ENCODE measurements at regions not wholly inside any gene's neighbourhood (a gene's known extent, or its start where the extent isn't known, plus 50 kb on each side); places are given as distances from the start of the nearest gene placed in this dataset.

DNA sequence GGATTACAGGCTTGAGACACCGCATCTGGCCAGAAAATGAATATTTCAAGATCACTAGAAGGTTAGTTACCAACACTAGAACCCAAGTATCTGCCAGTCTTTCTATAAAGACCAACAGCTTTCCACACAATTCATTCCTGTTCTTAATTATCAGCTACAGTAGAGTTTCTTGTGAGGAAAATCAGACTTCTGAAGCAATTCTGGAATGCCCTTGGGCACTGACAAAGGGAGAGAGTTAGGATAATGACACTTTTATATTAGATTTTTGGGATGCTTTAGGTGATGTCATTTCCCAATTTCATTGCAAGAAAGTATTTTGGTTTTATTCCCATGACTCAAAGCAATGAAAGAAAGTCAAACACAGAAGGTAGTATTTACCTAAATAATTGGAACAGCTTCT, 497.0 kb upstream of the TUSC1 start:
- no peaks in the 10 kb centered on the region for H3K27me3 ChIP-seq (ENCODE audit: insufficient read depth, poor library complexity, severe bottlenecking)
- TF ChIP-seq POLR2AphosphoS5 (IDR thresholded peaks at IDR 0.05; ENCODE audit: low read depth) (no peak), SPI1 (IDR thresholded peaks at IDR 0.05; ENCODE audit: borderline replicate concordance, low read depth) (no peak), GABPA (IDR thresholded peaks at IDR 0.05; ENCODE audit: low read depth) (no peak)
- H3K27ac ChIP-seq (replicated peaks) = no peak overlapping the region
- DNase-seq (ENCODE audit: low read depth in 1 of 2, low spot score in 1 of 2) = no peak
- no peak overlapping the region for H3K4me3 ChIP-seq (replicated peaks; ENCODE audit: insufficient read depth, low read length)

DNA sequence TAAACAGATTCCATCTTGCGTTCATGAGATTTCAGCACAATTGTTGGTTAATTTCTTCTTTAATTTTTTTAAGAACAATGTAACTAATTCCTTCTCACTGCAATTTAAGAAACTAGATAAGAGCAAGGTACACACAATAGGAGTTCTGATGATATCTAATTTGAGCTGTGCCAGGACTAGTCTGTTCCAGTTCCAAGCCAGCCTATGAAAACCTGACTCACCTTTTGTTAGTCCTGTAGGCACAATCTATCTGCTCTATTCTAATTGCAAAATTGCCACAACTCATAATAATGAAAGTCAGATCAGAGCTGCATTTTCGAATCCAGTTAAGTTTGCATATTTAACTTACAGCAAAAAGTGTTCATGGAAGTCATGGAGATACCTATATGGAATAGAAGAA, 494.1 kb upstream of the TUSC1 start:
- Histone ChIP-seq H3K27me3 (ENCODE audit: insufficient read depth, poor library complexity, severe bottlenecking) (no peaks in the 10 kb centered on the region), H3K27ac (replicated peaks) (no peak overlapping the region), H3K4me3 (replicated peaks; ENCODE audit: insufficient read depth, low read length) (no peak overlapping the region)
- TF ChIP-seq, protein P1, sequence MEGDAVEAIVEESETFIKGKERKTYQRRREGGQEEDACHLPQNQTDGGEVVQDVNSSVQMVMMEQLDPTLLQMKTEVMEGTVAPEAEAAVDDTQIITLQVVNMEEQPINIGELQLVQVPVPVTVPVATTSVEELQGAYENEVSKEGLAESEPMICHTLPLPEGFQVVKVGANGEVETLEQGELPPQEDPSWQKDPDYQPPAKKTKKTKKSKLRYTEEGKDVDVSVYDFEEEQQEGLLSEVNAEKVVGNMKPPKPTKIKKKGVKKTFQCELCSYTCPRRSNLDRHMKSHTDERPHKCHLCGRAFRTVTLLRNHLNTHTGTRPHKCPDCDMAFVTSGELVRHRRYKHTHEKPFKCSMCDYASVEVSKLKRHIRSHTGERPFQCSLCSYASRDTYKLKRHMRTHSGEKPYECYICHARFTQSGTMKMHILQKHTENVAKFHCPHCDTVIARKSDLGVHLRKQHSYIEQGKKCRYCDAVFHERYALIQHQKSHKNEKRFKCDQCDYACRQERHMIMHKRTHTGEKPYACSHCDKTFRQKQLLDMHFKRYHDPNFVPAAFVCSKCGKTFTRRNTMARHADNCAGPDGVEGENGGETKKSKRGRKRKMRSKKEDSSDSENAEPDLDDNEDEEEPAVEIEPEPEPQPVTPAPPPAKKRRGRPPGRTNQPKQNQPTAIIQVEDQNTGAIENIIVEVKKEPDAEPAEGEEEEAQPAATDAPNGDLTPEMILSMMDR (IDR thresholded peaks at IDR 0.05; ENCODE audit: insufficient read depth, low read length) = no peak
- TF ChIP-seq POLR2AphosphoS5 (IDR thresholded peaks at IDR 0.05; ENCODE audit: low read depth) (no peak), SPI1 (IDR thresholded peaks at IDR 0.05; ENCODE audit: borderline replicate concordance, low read depth) (no peak), GABPA (IDR thresholded peaks at IDR 0.05; ENCODE audit: low read depth) (no peak)
- TF ChIP-seq, protein P2, sequence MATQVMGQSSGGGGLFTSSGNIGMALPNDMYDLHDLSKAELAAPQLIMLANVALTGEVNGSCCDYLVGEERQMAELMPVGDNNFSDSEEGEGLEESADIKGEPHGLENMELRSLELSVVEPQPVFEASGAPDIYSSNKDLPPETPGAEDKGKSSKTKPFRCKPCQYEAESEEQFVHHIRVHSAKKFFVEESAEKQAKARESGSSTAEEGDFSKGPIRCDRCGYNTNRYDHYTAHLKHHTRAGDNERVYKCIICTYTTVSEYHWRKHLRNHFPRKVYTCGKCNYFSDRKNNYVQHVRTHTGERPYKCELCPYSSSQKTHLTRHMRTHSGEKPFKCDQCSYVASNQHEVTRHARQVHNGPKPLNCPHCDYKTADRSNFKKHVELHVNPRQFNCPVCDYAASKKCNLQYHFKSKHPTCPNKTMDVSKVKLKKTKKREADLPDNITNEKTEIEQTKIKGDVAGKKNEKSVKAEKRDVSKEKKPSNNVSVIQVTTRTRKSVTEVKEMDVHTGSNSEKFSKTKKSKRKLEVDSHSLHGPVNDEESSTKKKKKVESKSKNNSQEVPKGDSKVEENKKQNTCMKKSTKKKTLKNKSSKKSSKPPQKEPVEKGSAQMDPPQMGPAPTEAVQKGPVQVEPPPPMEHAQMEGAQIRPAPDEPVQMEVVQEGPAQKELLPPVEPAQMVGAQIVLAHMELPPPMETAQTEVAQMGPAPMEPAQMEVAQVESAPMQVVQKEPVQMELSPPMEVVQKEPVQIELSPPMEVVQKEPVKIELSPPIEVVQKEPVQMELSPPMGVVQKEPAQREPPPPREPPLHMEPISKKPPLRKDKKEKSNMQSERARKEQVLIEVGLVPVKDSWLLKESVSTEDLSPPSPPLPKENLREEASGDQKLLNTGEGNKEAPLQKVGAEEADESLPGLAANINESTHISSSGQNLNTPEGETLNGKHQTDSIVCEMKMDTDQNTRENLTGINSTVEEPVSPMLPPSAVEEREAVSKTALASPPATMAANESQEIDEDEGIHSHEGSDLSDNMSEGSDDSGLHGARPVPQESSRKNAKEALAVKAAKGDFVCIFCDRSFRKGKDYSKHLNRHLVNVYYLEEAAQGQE (IDR thresholded peaks at IDR 0.05; ENCODE audit: insufficient replicate concordance, low read depth) = no peak
- DNase-seq (ENCODE audit: low read depth in 1 of 2, low spot score in 1 of 2) = no peak

DNA sequence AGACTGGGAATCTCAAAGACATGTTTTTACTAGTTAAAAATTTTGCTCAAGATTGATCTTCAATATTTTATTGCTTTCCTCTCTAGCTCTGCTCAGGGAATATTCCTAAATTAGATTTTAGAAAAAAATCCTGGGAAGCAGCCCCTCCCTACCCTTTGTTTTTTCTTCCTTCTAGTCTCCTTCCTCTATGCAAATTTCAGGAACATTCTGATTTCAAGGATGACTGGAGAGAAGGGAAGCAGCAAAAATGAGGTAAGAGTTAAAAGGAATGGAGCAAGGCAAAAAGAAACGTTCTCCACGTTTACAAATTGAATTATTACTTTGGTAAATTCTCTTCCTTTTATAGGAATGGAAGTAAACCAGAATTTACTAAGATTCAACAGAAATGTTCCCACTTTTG, 493.4 kb upstream of the TUSC1 start:
- H3K4me3 ChIP-seq (replicated peaks; ENCODE audit: insufficient read depth, low read length) = no peak overlapping the region
- no peaks in the 10 kb centered on the region for H3K27me3 ChIP-seq (ENCODE audit: insufficient read depth, poor library complexity, severe bottlenecking)
- TF ChIP-seq GABPA (IDR thresholded peaks at IDR 0.05; ENCODE audit: low read depth) (no peak), SPI1 (IDR thresholded peaks at IDR 0.05; ENCODE audit: borderline replicate concordance, low read depth) (no peak), POLR2AphosphoS5 (IDR thresholded peaks at IDR 0.05; ENCODE audit: low read depth) (no peak)
- TF ChIP-seq, protein P1 (IDR thresholded peaks at IDR 0.05; ENCODE audit: insufficient read depth, low read length) = no peak
- TF ChIP-seq, protein P2 (IDR thresholded peaks at IDR 0.05; ENCODE audit: insufficient replicate concordance, low read depth) = no peak
- DNase-seq (ENCODE audit: low read depth in 1 of 2, low spot score in 1 of 2) = no peak
- no peak overlapping the region for H3K27ac ChIP-seq (replicated peaks)

DNA sequence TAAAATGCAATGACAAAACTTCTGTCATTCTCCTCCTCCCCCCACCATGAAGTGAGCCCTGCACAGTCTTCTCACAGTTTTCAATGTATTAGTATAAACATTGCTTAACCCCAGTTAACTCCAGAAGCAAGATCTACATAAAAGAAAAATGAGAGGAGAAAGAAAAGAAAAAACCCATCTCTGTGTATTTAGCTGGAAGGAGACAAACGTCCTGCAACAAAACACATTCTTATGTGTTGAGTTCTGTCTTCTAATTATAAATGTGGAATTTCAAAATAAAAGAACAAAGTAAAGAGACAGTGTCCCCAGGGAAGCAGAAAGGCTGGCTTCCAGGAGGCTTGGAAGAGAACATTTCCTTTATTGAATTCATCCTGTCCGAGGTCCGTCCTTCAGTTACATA, 491.9 kb upstream of the TUSC1 start:
- Histone ChIP-seq H3K4me3 (replicated peaks; ENCODE audit: insufficient read depth, low read length) (no peak overlapping the region), H3K27ac (replicated peaks) (no peak overlapping the region), H3K27me3 (ENCODE audit: insufficient read depth, poor library complexity, severe bottlenecking) (no peaks in the 10 kb centered on the region)
- TF ChIP-seq SPI1 (IDR thresholded peaks at IDR 0.05; ENCODE audit: borderline replicate concordance, low read depth) = no peak
- TF ChIP-seq, protein P1 (IDR thresholded peaks at IDR 0.05; ENCODE audit: insufficient read depth, low read length) = no peak
- TF ChIP-seq, protein P2 (IDR thresholded peaks at IDR 0.05; ENCODE audit: insufficient replicate concordance, low read depth) = no peak
- TF ChIP-seq GABPA (IDR thresholded peaks at IDR 0.05; ENCODE audit: low read depth) = no peak
- TF ChIP-seq POLR2AphosphoS5 (IDR thresholded peaks at IDR 0.05; ENCODE audit: low read depth) = no peak
- no peak for DNase-seq (ENCODE audit: low read depth in 1 of 2, low spot score in 1 of 2)
